ENCODE measurements at regions not wholly inside any gene's neighbourhood (a gene's known extent, or its start where the extent isn't known, plus 50 kb on each side); places are given as distances from the start of the nearest gene placed in this dataset.
A peak's percentile ranks its signal among the peaks of the same experiment; 100 is the strongest.

DNA sequence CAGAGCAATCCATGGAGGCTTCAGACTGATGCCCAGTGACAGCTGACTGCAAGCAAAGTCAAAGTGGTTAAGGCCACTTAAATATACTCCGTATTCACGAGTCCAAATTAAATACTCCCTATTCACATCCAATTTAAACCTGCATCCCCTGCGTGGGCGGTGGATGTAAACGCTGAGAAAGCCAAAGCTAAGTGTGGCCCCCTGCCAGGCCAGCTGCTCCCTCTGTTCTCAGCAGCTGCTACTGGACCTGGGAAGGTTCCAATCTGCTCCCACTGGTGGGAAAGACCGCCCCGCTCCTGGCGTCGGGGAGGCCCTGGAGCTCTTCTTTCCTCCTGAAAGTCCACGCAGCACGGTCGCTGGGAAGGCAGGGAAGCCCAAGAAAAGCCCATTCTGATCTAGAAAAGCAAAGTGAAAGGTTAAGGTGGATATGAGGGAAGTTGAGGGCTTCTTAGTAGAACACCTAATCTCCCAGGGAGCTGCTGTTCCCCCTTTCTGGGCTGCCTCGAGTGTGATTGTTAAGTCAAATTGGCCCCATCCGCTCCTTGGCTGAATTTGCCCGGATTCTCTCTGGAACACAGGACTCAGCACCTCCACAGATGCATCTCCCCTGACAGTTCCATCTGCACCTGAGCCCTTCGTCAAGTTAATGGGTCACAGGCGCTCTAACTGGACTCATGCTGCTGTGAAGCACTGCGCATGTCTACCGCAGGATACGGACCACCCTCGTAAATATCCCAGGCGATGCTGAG, 205.5 kb downstream of the USP12 start:
- no peak for DNase-seq

DNA sequence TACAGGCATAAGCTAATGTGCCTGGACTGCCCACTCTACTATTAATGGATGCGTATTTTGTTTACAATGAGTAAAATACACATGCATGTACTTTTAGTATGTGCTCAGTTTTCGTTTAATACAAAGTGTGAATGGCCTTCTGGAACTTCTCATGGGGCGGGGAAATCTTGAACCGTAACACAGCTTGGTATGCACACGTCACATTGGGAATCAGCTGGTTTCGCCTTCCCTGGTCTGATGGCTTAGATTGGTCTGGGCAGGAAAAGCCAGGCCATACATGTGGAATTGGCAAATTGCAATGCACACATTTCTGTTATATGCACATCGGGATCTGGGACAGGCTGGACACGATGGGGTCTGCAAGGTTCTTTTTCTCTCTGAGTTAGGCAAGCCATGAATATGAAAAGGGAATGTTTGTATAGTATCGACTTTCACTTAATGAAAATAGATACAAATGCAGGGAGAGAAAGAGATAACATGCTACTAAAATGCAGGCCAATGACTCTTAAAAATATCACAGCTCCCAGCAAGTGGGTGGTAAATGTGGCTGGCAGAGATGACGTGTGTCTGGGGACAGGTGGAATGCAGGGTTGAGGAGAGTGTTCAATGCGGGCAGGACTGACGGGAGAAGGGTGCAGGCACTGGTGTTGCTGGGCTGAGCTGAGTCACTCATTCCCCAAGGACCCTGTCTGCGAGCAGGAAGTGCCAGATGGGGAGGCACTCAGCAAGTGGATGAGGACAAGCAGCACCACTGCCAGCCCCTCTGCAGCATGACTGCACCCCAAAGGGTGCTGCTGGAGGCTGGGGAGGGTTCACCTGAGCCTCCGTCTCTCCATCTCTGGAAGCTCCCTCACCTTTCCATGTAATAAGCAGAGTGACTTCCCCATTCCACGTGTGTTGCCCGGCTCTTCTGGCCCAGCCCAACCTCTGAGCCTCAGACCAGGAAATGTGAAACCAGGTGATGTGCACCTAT, 204.0 kb upstream of the GPR12 start:
- no peak for DNase-seq

DNA sequence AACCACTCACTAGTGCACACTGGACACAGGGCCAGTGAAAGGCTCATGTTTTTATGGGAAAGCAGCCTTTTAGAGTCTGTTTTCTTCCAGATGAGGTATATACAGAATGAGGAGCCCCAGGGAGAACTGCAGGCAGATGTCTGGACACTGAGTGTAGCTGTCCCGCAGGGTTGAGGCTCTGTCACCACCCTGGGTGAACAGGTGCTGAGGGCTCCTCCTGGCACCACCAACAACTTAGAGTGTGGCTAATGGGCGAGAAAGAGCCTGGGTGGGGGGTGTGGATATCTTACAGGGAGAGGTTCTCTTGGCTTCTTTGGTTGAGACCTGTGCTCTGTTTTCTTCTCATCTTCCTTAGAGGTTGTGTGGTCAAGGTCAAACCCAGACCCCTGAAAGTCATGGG, 202.1 kb upstream of the GPR12 start:
- no peak for DNase-seq

DNA sequence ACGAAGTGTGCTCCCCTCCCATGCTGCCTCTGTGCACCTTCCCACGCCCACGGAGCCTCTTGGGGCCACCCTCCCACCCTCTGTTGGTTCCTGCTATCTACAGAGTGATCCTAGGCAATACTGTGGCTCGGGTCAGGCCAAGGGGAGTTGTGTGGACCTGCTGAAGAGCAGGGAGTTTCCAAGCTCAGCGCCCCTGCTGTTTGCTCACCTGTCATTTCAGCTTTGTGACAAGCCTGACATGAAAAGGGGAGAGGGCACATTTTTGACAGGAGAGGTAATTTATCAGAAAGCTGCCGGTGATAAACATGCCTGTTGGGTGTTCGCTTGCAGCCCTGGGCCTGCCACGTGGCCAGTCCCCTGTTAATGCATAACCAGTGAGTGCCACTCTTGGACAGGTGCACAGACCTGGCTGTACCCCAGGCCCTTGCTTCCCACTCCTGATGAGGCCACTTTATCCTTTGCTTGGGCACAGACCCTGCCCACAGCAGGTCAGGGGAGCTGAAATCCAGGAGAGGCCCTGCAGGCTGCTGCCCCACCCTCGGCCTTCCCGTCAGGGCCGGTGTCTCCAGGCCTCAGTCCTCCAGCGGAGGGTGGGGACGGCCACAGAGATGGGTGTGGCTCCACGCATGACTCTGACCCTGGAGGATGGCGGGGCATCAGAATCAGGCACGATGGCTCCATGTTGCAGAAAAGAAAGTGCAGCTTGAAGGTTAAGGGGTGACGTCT, 201.5 kb upstream of the GPR12 start:
- no peak for DNase-seq

DNA sequence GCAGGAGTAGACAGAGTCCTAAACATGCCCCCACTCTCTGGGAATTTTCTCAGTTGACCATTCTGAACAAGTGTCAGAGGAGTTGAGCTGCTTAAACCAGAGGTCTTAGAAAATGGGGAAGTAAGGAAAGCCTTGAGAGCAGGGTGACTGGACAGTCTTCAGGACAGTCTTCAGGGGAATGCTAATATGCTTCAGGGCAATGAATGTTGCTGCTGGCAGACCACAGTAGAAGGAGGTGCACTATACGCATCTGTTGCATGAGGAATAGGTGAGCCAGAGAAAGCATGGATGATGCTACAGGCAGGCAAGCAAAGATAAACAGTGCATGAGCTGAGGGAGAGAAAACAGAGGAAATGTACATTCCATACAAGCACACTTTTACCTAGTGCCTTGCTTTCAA, 196.6 kb upstream of the GPR12 start:
- DNase-seq = no peak

DNA sequence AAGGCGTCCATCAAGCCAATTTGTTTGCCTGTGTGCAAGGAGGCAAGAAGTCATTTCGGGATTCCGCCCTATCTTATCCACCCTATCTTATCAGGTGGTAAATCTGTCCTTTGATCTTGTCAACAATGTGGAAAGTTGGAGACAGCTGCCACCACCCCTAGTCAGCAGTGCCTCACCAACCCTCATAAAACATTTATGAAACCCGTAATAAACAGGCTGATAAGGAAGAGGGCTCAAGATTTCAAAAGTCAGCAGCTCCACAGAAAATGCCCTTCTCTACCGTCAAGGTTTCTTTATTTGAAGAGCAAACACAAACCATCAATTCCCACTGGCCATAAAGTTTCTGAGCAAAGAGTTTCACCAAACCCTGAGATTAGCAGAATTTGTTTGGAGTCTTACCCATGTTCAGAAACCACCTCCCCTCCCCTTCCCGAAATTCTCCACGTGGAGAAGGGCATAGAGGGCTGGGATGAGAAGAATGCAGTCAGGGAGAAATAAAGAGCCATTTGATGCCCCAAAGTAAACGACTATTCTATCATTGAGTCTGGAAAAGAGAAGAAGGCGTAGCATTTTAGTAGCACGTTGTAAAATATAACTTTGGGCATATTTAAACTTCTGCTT, 196.0 kb upstream of the GPR12 start:
- DNase-seq = no peak

DNA sequence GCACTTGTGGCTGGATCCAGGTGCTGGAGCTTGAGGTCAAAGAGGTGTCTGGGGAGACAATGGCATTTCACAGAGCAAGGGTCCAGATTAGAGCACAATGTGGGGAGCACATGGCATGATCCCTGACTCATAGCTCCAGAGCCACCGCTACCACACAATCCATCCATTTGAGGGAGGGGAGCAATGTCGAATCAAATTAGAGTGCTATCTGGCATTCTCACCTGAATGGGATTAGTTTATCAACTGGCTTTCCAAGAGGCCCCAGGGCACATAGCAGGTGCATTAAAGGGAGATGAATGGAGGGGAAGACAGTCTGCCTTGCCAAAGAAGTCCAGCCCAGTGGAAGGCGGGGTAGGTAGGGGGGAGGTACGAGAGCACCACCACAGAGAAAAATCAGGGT, 194.4 kb upstream of the GPR12 start:
- no peak for DNase-seq

DNA sequence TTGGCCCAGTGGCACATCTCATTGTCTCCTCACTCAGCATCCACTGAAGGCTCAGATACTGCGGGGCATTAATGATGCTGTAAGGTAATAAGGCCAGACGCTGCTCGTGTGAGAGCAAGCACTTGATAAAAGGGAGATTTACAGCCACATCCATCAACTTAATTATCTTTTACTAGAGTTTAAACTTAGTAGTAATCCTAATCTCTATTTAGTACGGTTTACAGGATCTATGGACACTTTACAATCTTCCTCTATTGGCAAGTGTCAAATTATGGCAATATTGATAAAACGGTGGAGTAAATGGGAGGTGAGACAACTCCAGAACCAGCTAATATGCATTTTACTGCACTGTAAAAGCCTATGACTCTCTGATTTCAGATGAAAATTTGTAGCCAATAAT, 192.7 kb upstream of the GPR12 start:
- no peak for DNase-seq

DNA sequence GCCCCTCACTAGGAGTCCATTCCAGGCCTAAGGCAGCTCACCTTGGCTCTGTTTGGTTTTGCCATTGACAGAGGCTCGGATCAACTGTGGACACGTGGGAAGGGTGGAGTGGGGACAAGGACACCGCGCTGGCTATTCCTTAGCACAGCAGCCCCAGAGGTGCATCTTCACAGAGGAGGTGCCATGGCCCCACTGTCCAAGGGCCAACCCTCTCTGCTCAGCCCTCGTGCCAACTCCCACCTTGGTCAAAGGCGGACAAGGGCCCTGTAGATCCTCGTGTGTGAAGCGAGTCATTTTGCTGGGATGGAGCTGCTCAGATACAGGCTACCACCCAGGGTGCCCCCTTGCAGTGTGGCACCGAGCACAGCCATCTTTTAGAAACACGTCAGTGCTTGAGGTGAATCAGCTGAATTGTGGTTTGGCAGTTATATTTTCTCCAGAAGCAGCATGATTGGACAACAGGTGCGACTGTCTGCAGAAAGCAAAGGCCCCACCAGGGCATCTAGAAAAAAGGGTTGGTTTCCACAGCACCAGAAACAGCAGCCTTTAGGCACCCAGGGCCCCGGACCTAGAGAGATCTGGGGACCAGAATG, 192.1 kb upstream of the GPR12 start:
- no peak for DNase-seq

DNA sequence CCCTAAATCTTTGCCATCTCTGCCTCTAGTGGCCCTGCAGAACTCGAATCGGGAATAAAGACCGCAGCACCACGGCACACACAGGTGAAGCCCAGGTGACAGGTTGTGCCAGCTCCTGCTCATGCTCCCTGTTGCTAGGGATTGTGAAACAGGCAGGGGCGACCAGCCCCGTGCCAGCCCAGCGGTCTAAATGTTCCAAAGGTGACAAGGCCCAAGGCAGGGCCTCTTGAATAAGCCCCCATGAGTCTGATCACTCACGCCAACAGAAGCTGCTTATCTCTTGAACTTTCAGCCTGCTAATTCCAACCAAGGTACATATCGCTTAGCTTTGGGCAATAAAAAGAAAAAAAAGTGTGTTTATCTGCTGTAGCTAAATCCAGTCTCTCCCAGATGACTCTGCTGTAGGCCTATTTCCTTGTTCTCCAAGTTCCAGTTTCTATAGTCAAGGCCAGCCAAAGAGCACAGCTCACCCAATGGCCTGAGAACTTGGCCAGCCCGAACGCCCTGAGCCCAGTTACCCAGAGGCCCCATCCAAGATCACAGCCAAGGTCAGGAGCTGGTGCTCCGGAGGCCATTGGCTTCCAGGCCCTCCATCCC, 191.1 kb upstream of the GPR12 start:
- no peak for DNase-seq

DNA sequence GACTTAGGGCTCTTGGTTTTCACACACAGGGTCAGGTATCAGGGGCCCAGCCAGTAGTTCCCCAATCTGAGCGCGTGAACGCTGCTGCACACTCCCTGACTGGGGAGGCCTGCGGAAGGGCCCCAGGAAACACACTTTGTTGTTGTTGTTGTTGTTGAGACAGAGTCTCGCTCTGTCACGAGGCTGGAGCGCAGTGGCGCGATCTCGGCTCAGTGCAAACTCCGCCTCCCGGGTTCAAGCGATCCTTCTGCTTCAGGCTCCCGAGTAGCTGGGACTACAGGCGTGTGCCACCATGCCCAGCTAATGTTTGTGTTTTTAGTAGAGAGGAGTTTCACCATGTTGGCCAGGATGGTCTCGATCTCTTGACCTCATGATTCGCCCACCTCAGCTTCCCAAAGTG, 190.4 kb upstream of the GPR12 start:
- DNase-seq = no peak

DNA sequence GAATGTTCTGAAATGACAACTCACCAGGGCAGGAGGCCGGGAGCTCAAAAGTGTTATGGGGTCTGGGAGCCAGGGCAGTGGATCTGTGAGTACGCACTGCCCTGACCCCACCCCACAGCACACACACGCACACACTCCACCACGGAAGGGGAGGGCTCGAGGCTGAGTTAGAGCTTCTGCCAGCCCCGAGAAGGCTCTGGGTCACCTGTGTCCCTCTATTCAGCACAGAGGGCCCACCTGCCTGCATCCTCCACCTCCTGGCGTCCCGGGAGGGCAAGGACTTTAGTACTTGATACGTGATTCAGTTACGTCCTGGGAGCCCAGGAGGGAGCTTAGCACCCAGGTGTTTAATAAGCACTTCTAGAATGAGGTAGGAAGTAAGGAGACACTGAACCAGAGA, 190.0 kb upstream of the GPR12 start:
- DNase-seq = no peak

DNA sequence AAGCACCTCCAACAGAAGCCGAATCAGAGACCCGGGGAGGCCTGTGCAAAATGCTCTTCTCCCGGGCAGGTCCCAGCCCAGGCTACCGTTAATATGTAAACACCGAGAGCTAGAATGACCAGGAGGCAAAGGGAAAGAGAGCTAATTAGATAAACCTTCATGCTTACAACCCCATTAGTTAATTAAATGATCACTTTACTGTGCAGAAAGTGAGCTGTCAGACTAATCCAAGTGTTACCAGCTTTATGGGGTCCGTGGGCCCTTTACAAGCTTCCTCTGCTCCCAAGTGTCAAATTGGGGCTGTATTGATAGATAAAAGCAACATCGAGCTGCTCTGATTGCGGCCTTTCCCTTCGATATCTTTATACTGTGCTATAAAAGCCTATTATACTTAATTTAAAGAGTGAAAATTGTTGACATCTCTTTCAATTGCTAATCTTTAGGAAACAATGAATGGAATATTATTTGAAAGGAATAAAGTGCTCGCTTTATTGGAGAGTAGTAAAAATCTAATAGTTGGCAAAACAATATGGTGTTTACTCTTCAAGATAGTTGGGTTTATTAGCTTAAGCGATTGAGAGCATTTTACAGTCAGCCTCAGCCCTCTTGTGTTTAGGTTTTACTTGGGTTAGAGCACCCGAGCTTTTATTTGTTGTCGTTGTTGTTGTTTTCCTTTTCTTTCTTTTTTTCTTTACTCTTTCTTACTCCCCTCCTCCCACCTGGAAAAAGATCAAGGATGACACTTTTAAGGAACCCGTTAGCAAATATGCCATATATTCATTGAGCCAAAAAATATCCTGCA, 189.3 kb upstream of the GPR12 start:
- no peak for DNase-seq

DNA sequence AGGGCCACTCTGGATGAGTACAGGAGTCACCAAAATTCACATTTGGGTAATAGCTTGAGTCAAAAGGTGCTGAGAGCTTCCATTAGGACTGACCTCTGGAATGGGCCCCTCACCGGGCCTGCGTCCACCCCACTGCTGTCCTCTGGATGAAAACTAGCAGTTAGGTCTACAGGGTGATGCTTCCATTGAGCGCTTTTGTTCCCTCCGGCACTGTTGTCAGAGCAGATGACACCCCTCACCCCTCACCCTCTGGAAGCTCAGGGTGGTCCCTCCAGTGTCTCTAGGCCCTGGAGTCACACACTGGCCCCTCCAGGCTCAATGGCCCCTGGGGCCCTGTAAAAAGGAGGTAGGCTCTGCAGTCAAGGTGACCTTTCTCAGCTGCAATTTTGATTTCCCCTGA, 187.8 kb upstream of the GPR12 start:
- DNase-seq = no peak

DNA sequence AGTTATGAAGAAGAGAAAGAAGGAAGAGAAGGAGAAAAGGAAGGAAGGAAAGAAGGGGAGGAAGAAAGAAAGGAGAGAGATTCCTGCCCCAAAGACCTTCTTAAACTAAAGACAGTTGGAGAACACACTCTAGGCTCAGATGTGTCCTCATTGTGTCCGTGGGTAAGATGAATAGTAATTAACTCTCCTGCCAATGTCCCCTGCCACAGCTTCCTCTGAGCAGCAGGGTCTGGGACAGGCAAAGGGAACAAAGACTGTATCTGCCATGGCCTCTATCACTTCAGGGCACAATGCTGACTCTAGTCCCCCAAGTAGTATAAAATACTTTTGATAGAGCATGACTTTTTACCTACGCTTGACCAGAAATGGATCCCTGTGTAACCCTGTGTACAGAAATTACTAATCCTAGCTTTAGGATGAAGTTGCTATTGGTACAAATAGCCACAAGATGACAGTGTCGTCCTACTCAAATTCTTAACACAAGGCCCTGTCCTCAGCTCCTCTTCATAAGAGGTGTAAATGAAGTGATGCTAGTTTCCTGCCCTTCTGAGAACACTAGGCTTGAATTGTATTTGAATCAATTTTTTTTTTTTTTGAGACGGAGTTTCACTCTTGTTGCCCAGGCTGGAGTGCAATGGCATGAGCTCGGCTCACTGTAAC, 186.2 kb upstream of the GPR12 start:
- DNase-seq = peak; percentile 57

DNA sequence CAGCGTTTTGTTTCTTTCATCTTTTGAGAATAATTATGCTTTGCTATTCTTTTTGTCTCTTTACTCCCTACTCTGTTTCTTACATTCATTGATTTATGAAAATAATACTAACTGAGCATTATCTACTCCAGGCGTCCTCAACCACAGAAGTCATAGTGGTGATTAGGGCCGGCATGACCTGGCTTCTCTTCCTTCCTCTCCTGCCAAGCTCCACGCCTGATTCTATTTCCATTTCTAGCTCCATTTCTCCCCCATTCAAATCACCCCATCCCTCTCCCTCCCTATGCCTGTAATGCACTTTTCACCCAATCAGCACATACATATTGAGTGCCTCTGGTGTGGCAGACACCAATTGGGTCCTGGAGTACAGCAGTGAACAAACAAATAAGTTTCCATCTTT, 183.2 kb upstream of the GPR12 start:
- no peak for DNase-seq

DNA sequence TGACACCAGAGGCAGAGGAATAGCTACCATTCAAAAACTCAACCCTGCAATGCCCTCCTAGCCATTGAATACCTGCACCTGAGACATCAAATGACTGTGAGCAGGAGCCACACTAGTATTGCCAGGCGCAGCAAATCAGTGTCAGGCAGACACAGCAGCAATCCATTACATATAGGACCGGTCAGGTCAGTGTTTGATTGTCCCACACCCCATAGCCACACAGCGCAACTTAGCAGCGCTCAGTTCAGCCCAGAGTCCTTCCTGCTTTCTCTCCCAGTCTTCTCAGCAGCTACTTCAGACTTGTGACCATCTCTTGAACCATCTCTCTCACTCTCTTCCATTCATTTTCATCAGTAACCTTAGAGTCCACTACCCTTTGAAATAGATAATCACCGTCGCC, 181.6 kb upstream of the GPR12 start:
- DNase-seq = no peak

DNA sequence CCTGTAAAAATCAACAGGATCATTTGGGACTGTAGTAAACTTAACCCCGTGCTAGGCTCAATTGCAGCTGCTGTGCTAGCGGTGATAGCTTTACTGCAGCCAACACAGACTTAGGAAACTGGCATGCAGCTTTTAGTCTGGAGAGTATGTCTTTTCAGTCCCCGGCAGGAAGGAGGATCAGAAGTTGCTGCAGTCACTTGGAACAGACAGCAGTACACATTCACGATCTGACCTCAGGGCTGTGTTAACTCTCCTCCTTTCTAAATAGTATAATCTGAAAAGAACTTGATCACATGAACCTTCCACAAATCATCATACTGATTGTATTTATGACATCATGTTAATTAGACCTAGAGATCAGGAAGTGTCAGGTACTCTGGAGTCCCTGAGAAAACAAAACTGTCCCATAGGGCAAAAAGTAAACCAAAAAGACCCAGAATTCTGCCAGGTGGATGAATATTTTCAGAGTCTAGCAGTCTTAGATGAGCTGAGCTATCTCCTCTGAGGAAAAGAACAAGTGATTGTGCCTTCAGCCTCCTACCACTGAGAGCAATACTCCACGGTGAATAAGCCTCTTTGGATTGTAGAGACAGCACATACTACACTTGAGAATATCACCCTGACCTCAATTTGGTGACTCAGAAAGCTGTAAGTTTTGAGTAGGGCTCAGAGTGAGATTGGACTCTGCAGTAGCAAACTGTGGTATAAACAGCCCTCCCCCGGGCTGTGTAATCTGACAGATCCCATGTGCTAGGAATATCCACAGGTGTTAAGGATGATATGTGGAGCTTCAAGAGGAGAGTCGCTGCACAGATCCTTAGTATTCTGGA, 181.0 kb upstream of the GPR12 start:
- peak; percentile 45 for DNase-seq

DNA sequence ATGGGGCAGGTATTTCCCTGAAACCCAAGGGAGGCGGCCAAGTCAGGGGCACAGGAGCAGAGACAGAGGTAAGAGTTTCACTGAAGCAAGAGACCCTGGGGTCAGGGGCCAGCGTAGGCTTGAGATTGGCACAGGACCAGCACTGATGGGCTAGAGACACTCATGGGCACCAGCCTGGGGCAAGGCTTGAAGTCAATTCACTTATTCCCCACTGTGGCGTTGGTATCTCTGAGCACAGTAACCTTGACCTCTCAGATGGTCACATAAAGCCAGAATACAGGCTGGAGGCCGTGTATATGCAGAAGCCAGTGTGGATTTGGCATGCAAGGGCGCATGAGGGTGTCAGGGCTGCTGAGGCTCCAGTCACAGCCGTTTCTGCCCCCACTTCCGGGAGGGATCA, 173.5 kb upstream of the GPR12 start:
- DNase-seq = no peak

DNA sequence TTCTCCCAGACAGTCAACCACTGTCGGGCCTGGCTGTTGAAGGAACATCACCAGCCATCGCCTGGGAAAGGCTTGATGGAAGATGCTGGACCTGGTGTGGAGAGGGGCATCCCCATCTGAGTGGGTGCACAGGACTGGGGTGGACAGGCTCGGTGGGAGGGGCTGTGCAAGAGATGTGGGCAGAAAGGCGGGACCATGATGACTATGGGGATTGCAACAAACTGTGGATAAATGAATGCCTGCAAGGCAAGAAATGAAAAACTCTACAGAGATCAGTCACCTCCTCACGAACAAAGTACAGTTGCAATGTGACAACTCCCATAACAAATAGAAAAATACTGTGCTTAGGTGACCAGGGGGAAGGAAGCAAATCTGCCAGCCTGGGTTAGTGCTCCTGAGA, 171.9 kb upstream of the GPR12 start:
- DNase-seq = no peak

Measured in activated CD4-positive, alpha-beta T cell treated with anti-CD3 and anti-CD28 coated beads, Interleukin-2, Interleukin-6, amounts not matched to agents 100 ng/mL and 50 ng/mL, durations not matched to agents 16 hours and 8 hours (primary cell).